HL-60/S4 treated with phorbol 12-myristate 13-acetate at 8.2 ng/mL for 4 days and 3 days (cell line): ENCODE measurements at regions not wholly inside any gene's neighbourhood (a gene's known extent, or its start where the extent isn't known, plus 50 kb on each side); places are given as distances from the start of the nearest gene placed in this dataset.

ENCODE experiments used
- in situ Hi-C: fragments of 300-500 bp; cut with MboI; formaldehyde crosslinking; loops from 2 replicates; pipeline ENCODE4 v1.15.0; 2022; ENCODE audit warnings: low sequenced_read_pairs

GRCh38 chr1:114315631-114316030, 162.0 kb upstream of the SYT6 start:
- in situ Hi-C loops: no loop called here

GRCh38 chr1:114314576-114314975, 160.9 kb upstream of the SYT6 start:
- in situ Hi-C loops: no loop called here

- in situ Hi-C loops: no loop called here
Measured at GRCh38 chr1:114314098-114314497, 160.4 kb upstream of the SYT6 start.

- in situ Hi-C loops: no loop called here
Measured at GRCh38 chr1:114310695-114311271, 157.1 kb upstream of the SYT6 start.

- in situ Hi-C loops: no loop called here
Measured at GRCh38 chr1:114302821-114303220, 149.2 kb upstream of the SYT6 start.

GRCh38 chr1:114299331-114299975, 145.8 kb upstream of the SYT6 start:
- in situ Hi-C loops: loop anchor here (25.0 kb wide), 1 partner anchor 312 kb away; the partner anchor contains the start of gene OLFML3

- in situ Hi-C loops: loop anchor here (25.0 kb wide), 1 partner anchor 311 kb away; the partner anchor contains the start of gene OLFML3
Measured at GRCh38 chr1:114298008-114298407, 144.3 kb upstream of the SYT6 start.

GRCh38 chr1:114296413-114296812, 142.7 kb upstream of the SYT6 start:
- in situ Hi-C loops: loop anchor here (25.0 kb wide), 1 partner anchor 309 kb away; the partner anchor contains the start of gene OLFML3

- in situ Hi-C loops: loop anchor here (25.0 kb wide), 1 partner anchor 308 kb away; the partner anchor contains the start of gene OLFML3
Measured at GRCh38 chr1:114295321-114295720, 141.7 kb upstream of the SYT6 start.

- in situ Hi-C loops: loop anchor here (25.0 kb wide), 1 partner anchor 306 kb away; the partner anchor contains the start of gene OLFML3
Measured at GRCh38 chr1:114292835-114293234, 139.2 kb upstream of the SYT6 start.

GRCh38 chr1:114292194-114292593, 138.5 kb upstream of the SYT6 start:
- in situ Hi-C loops: loop anchor here (25.0 kb wide), 1 partner anchor 305 kb away; the partner anchor contains the start of gene OLFML3

GRCh38 chr1:114290776-114291175, 137.1 kb upstream of the SYT6 start:
- in situ Hi-C loops: loop anchor here (25.0 kb wide), 1 partner anchor 303 kb away; the partner anchor contains the start of gene OLFML3

- in situ Hi-C loops: loop anchor here (25.0 kb wide), 1 partner anchor 303 kb away; the partner anchor contains the start of gene OLFML3
Measured at GRCh38 chr1:114290341-114290740, 136.7 kb upstream of the SYT6 start.

- in situ Hi-C loops: loop anchor here (25.0 kb wide), 1 partner anchor 303 kb away; the partner anchor contains the start of gene OLFML3
Measured at GRCh38 chr1:114289824-114290223, 136.2 kb upstream of the SYT6 start.

GRCh38 chr1:114289306-114289705, 135.6 kb upstream of the SYT6 start:
- in situ Hi-C loops: loop anchor here (25.0 kb wide), 1 partner anchor 302 kb away; the partner anchor contains the start of gene OLFML3

- in situ Hi-C loops: loop anchor here (25.0 kb wide), 1 partner anchor 300 kb away; the partner anchor contains the start of gene OLFML3
Measured at GRCh38 chr1:114286960-114287359, 133.3 kb upstream of the SYT6 start.

GRCh38 chr1:114286179-114286578, 132.5 kb upstream of the SYT6 start:
- in situ Hi-C loops: loop anchor here (25.0 kb wide), 1 partner anchor 299 kb away; the partner anchor contains the start of gene OLFML3

GRCh38 chr1:114282751-114283403, 129.2 kb upstream of the SYT6 start:
- in situ Hi-C loops: loop anchor here (25.0 kb wide), 1 partner anchor 296 kb away; the partner anchor contains the start of gene OLFML3

GRCh38 chr1:114278911-114279310, 125.2 kb upstream of the SYT6 start:
- in situ Hi-C loops: loop anchor here (25.0 kb wide), 1 partner anchor 292 kb away; the partner anchor contains the start of gene OLFML3

- in situ Hi-C loops: loop anchor here (25.0 kb wide), 1 partner anchor 291 kb away; the partner anchor contains the start of gene OLFML3
Measured at GRCh38 chr1:114278430-114278829, 124.8 kb upstream of the SYT6 start.
